ENCODE measurements at regions not wholly inside any gene's neighbourhood (a gene's known extent, or its start where the extent isn't known, plus 50 kb on each side); places are given as distances from the start of the nearest gene placed in this dataset.

DNA sequence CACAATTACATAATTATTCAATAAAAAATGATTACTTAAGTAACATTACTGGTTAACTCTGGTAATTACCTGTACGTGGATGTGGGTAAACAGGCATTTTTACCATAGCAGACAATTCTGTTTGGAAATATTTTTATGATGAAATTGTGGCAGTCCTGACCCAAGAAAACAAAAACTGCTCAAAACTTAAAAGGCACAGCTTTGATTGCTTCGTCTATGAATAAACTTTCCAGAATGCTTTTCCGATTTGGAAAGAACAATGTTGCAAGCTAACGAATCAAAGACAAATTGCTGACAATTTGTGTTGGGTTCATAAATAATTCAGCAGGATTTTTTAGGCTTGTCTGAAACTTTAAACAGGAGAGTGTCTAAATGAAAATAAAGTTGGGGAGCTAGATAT, 150.6 kb upstream of the GYPA start:
- FAIRE-seq, result no peak
- TF ChIP-seq, protein P1, sequence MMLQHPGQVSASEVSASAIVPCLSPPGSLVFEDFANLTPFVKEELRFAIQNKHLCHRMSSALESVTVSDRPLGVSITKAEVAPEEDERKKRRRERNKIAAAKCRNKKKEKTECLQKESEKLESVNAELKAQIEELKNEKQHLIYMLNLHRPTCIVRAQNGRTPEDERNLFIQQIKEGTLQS (IDR thresholded peaks at IDR 0.05; ENCODE audit: insufficient read depth, low read depth, low read length), result no peak
- TF ChIP-seq RBBP5 (IDR thresholded peaks at IDR 0.05; ENCODE audit: borderline replicate concordance, low read depth, low read length), result no peak
- no peak for TF ChIP-seq GABPA (IDR thresholded peaks at IDR 0.05; ENCODE audit: borderline replicate concordance, insufficient read depth, low read length)
- TF ChIP-seq POU5F1 (IDR thresholded peaks at IDR 0.05; ENCODE audit: low read depth, low read length), result no peak
- TF ChIP-seq TBP (IDR thresholded peaks at IDR 0.05; ENCODE audit: low read depth, low read length), result no peak
- no peak for TF ChIP-seq NRF1 (IDR thresholded peaks at IDR 0.05; ENCODE audit: low read depth, low read length)
- TF ChIP-seq POLR2A (IDR thresholded peaks at IDR 0.05; ENCODE audit: control extremely low read depth in 1 of 2, low read depth in 2 of 2, low read length in 2 of 2), result no peak
- TF ChIP-seq BRCA1 (IDR thresholded peaks at IDR 0.05; ENCODE audit: low read depth, low read length), result no peak
- no peak for TF ChIP-seq SIRT6 (IDR thresholded peaks at IDR 0.05; ENCODE audit: low read length)
- no peak for TF ChIP-seq RNF2 (IDR thresholded peaks at IDR 0.05; ENCODE audit: borderline replicate concordance, low read depth, low read length, missing control alignments, poor library complexity, severe bottlenecking)
- TF ChIP-seq SRF (IDR thresholded peaks at IDR 0.05; ENCODE audit: low read depth, low read length), result no peak
- no peak for TF ChIP-seq EZH2 (IDR thresholded peaks at IDR 0.05; ENCODE audit: low read depth, low read length, severe bottlenecking)
- no peak for TF ChIP-seq TEAD4 (IDR thresholded peaks at IDR 0.05; ENCODE audit: low read depth, low read length)
- no peak for TF ChIP-seq FOSL1 (IDR thresholded peaks at IDR 0.05; ENCODE audit: insufficient read depth, low read depth, low read length)
- TF ChIP-seq ZNF274 (IDR thresholded peaks at IDR 0.05; ENCODE audit: borderline replicate concordance, extremely low read depth, low read length), result no peak
- no peak overlapping the region for H2BK15ac ChIP-seq (ENCODE audit: low read length)

More for the DNA sequence above, 150.6 kb upstream of the GYPA start:
- H3K4me1 ChIP-seq (replicated peaks in 1 of 4; ENCODE audit: control insufficient read depth in 3 of 4, insufficient read depth in 4 of 4, low read length in 3 of 4), result no peaks in the 10 kb centered on the region
- H3K9ac ChIP-seq (replicated peaks in 1 of 4; ENCODE audit: extremely low read depth in 1 of 4, low read depth in 3 of 4, low read length in 3 of 4), result no peak overlapping the region
- H3K4me3 ChIP-seq (ENCODE audit: extremely low read depth in 1 of 4, insufficient read depth in 2 of 4, low read depth in 3 of 4, low read length in 4 of 4), result no peak overlapping the region
- no peaks in the 10 kb centered on the region for H3K79me2 ChIP-seq (ENCODE audit: control insufficient read depth in 1 of 2, insufficient read depth in 2 of 2, low read length in 2 of 2)
- H2BK12ac ChIP-seq (ENCODE audit: low read depth, low read length), result no peak overlapping the region
- H2BK5ac ChIP-seq (ENCODE audit: low read depth, low read length), result no peak overlapping the region
- no peaks in the 10 kb centered on the region for H4K20me1 ChIP-seq (replicated peaks in 1 of 2; ENCODE audit: control insufficient read depth in 1 of 2, insufficient read depth in 2 of 2, low read length in 2 of 2)
- no peaks in the 10 kb centered on the region for H3K79me1 ChIP-seq (ENCODE audit: low read depth, low read length)
- H4K91ac ChIP-seq (replicated peaks; ENCODE audit: insufficient read length, low read length), result no peak overlapping the region
- H3K14ac ChIP-seq (ENCODE audit: insufficient read length), result no peak overlapping the region
- no peak overlapping the region for H2BK120ac ChIP-seq (replicated peaks; ENCODE audit: low read depth, low read length)
- H3K23ac ChIP-seq (ENCODE audit: insufficient read length), result no peak overlapping the region
- H3K4me2 ChIP-seq (ENCODE audit: insufficient read depth in 1 of 2, low read depth in 2 of 2, low read length in 2 of 2), result no peak overlapping the region
- H3K18ac ChIP-seq (ENCODE audit: extremely low read depth, low read length), result no peak overlapping the region
- 86% methylated on average over 4 of the region's 4 CpGs; no CpG with 5 or more reads in 1 of the 2 experiments for WGBS, 2 experiments (ENCODE audit: extremely low coverage in 1 of 2, insufficient coverage in 1 of 2, insufficient read length in 1 of 2, insufficient replicate concordance in 2 of 2, low coverage in 1 of 2, low lambda C conversion rate in 2 of 2, missing lambda C conversion rate in 1 of 2)
- no peak overlapping the region for H4K5ac ChIP-seq (ENCODE audit: insufficient read length, low read depth, low read length)
- no peaks in the 10 kb centered on the region for H3K9me3 ChIP-seq (ENCODE audit: insufficient read depth in 2 of 2, low read depth in 1 of 2, low read length in 1 of 2)
- H3K36me3 ChIP-seq (ENCODE audit: control insufficient read depth in 2 of 4, insufficient read depth in 4 of 4, low read length in 3 of 4), result no peaks in the 10 kb centered on the region
- H3K27ac ChIP-seq (ENCODE audit: low read depth, low read length), result no peak overlapping the region
- ChIA-PET CTCF (ENCODE audit: partially characterized antibody) (interaction anchor here (1.0 kb wide), 1 partner anchor 494 kb away, joined by 3 read pairs; no protein-coding TSS in a partner anchor), POLR2A (ENCODE audit: partially characterized antibody) (no interaction called here)
- H2AK5ac ChIP-seq (ENCODE audit: low read depth, low read length), result no peak overlapping the region
- no peaks in the 10 kb centered on the region for H3K27me3 ChIP-seq (replicated peaks in 1 of 4; ENCODE audit: control insufficient read depth in 3 of 4, extremely low read depth in 1 of 4, insufficient read depth in 3 of 4, low read length in 3 of 4)
- H2AFZ ChIP-seq (ENCODE audit: low read length), result no peak overlapping the region
- no peak overlapping the region for H3K56ac ChIP-seq (replicated peaks; ENCODE audit: insufficient read length, low read depth, low read length)
- no peak overlapping the region for H2BK20ac ChIP-seq (ENCODE audit: low read length)
- H3K4ac ChIP-seq (replicated peaks; ENCODE audit: insufficient read length, low read depth, low read length), result no peak overlapping the region
- no peaks in the 10 kb centered on the region for H3K23me2 ChIP-seq (ENCODE audit: low read depth, low read length)
- no peak for DNase-seq (ENCODE audit: low read depth in 1 of 2, low spot score in 2 of 2)
- no peak overlapping the region for H4K8ac ChIP-seq (ENCODE audit: extremely low read depth, insufficient read depth, low read length)

Measured in H1 (cell line).